ENCODE measurements at regions not wholly inside any gene's neighbourhood (a gene's known extent, or its start where the extent isn't known, plus 50 kb on each side); places are given as distances from the start of the nearest gene placed in this dataset.

DNA sequence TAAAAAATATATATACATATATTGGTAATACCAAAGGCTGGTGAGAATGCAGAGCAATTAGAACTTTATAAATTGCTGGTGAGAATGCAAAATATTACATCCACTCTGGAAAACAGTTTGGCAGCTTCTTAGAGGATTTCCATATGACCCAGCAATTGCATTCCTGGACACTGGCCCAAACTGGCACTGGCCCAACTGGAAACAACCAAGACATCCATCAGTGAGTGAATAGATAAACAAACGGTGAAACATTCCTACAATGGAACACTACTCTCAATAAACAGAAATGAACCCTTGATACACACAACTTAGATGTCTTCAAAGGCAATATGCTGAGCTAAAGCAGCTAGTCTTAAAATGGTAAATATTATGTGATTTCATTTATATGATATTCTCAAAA lies 524.2 kb downstream of the IQCM start:
- TF ChIP-seq POLR2A (IDR thresholded peaks at IDR 0.05; ENCODE audit: control extremely low read depth in 1 of 2, low read depth in 2 of 2, low read length in 2 of 2) (no peak), ATF3 (IDR thresholded peaks at IDR 0.05; ENCODE audit: insufficient read depth, low read depth, low read length) (no peak), RFX5 (IDR thresholded peaks at IDR 0.05; ENCODE audit: borderline replicate concordance, low read depth, low read length) (no peak), EP300 (IDR thresholded peaks at IDR 0.05; ENCODE audit: borderline replicate concordance in 1 of 2, low read depth in 2 of 2, low read length in 2 of 2) (no peak), RNF2 (IDR thresholded peaks at IDR 0.05; ENCODE audit: borderline replicate concordance, low read depth, low read length, missing control alignments, poor library complexity, severe bottlenecking) (no peak), SIN3A (conservative IDR thresholded peaks at IDR 0.05 in 1 of 2, IDR thresholded peaks at IDR 0.05 in 1 of 2; ENCODE audit: low read depth in 1 of 2, low read length in 2 of 2) (no peak)

Measured in H1 (cell line).